ENCODE measurements at regions not wholly inside any gene's neighbourhood (a gene's known extent, or its start where the extent isn't known, plus 50 kb on each side); places are given as distances from the start of the nearest gene placed in this dataset.

DNA sequence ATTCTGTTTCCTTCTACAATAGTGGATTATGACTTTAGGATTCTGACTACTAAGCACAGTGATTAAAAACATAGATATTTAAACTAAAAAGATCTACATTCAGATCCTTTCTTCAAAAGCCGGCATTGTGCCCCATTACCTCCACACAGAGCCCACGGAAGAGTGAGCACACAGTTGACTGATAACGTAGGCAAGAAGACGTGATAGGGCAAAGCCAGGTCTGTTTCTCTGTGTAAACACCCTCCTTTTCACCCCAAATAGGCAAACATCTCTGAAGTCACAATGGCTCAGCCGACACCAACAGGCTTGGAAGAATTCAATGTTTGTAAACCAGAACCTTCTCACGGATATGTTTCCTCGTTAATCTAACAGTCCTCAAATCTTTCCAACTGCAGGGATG is 302.9 kb downstream of the CMPK2 start:
- peaks cover 13% of the 10 kb centered on the region for H3K4me1 Mint-ChIP-seq
- no peak overlapping the region for H3K4me3 Mint-ChIP-seq
- no peaks in the 10 kb centered on the region for H3K9me3 Mint-ChIP-seq
- TF ChIP-seq, protein P1, sequence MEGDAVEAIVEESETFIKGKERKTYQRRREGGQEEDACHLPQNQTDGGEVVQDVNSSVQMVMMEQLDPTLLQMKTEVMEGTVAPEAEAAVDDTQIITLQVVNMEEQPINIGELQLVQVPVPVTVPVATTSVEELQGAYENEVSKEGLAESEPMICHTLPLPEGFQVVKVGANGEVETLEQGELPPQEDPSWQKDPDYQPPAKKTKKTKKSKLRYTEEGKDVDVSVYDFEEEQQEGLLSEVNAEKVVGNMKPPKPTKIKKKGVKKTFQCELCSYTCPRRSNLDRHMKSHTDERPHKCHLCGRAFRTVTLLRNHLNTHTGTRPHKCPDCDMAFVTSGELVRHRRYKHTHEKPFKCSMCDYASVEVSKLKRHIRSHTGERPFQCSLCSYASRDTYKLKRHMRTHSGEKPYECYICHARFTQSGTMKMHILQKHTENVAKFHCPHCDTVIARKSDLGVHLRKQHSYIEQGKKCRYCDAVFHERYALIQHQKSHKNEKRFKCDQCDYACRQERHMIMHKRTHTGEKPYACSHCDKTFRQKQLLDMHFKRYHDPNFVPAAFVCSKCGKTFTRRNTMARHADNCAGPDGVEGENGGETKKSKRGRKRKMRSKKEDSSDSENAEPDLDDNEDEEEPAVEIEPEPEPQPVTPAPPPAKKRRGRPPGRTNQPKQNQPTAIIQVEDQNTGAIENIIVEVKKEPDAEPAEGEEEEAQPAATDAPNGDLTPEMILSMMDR (IDR thresholded peaks at IDR 0.05), result no peak
- no peaks in the 10 kb centered on the region for H3K36me3 Mint-ChIP-seq (ENCODE audit: low read depth)
- no peak for DNase-seq
- peaks cover 3% of the 10 kb centered on the region for H3K27me3 Mint-ChIP-seq (ENCODE audit: low read depth, poor library complexity)
- peak overlapping the region; percentile 56 for H3K27ac Mint-ChIP-seq

DNA sequence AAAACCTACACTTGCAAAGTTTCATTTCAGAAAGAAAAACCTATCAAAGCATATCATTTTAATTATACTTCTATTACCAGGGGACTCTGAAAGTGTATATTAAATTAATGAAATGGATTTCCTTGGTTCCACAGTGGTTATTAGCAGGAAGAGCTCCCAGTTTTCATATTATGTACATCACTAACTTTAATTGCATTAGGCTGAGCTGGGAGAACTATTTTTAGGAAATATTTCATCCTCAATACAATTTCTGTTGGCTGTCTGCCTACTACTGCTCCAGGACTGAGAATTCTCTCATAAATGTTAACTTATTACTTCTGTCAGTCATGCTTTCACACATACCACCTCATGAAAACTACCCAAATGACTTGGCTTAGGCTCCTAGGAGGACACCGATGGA is 301.4 kb downstream of the CMPK2 start:
- no peak overlapping the region for H3K4me3 Mint-ChIP-seq
- H3K27ac Mint-ChIP-seq, result no peak overlapping the region
- H3K4me1 Mint-ChIP-seq, result peaks cover 13% of the 10 kb centered on the region
- TF ChIP-seq, protein P1 (IDR thresholded peaks at IDR 0.05), result no peak
- DNase-seq, result no peak
- peaks cover 3% of the 10 kb centered on the region for H3K27me3 Mint-ChIP-seq (ENCODE audit: low read depth, poor library complexity)
- no peaks in the 10 kb centered on the region for H3K36me3 Mint-ChIP-seq (ENCODE audit: low read depth)
- H3K9me3 Mint-ChIP-seq, result no peaks in the 10 kb centered on the region

DNA sequence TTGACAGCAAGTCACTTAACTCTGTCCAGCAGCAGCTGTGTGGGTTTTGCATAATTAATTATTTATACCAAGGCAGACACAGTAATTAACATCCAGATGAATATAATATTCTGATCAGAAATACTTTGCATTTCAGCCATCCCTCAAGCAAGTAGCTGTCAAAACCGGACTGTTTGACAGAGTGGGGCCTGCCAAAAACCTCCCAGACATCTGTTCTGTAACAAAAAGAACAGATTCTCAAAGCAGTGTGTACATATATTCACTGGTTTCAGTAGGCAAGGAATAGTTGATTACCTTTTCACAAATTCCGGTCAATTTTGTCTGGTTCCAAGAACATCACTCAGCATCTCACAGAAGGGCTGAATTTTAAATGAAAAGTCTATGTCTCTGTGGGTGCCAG is 291.6 kb downstream of the CMPK2 start:
- Mint-ChIP-seq H3K27me3 (ENCODE audit: low read depth, poor library complexity) (peaks cover 4% of the 10 kb centered on the region), H3K36me3 (ENCODE audit: low read depth) (no peaks in the 10 kb centered on the region), H3K4me3 (no peak overlapping the region), H3K9me3 (no peaks in the 10 kb centered on the region), H3K27ac (no peak overlapping the region), H3K4me1 (no peaks in the 10 kb centered on the region)
- TF ChIP-seq, protein P1 (IDR thresholded peaks at IDR 0.05), result no peak
- no peak for DNase-seq

DNA sequence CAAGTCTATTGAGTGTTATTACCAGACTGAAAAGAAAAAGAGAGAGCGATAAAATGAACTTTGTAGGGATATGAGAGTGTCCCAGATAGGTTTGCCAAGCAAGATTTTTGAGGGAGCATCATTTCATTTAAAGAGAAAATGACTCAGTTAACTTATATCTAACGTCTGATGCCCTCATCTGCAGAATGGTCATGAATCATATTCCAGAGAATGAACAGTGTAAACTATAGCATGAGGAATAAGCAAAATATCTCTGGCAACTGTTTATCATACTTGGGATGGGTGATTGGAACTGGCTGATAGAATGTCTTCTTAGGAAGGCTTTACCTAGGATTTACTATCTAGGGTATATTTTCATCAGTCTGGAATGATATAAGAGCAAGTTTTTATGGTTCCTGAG is 289.4 kb downstream of the CMPK2 start:
- H3K27me3 Mint-ChIP-seq (ENCODE audit: low read depth, poor library complexity), result peaks cover 4% of the 10 kb centered on the region
- H3K36me3 Mint-ChIP-seq (ENCODE audit: low read depth), result no peaks in the 10 kb centered on the region

DNA sequence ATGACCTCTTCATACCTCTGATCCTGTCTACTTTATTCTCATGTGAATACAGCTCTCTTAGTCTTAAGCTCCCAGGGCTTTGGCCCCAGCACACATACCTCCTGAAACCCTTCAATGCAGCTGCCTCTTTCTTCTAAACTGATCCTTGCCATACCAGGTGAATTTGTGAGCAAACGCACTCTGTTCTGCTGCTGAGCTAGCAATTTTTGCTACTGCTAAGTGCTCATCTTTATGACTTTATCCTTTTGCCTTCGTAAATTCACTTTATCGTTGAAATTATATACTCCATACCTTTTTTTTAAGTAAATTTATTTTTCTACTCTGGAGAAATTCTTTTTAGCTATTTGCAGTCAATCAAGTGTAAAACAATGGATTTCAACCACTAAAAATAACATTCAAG is 287.7 kb downstream of the CMPK2 start:
- Mint-ChIP-seq H3K36me3 (ENCODE audit: low read depth) (no peaks in the 10 kb centered on the region), H3K27me3 (ENCODE audit: low read depth, poor library complexity) (peaks cover 4% of the 10 kb centered on the region)

More for the DNA sequence above, 289.4 kb downstream of the CMPK2 start:
- no peak overlapping the region for H3K4me3 Mint-ChIP-seq
- TF ChIP-seq, protein P1 (IDR thresholded peaks at IDR 0.05), result no peak
- DNase-seq, result no peak
- no peak overlapping the region for H3K27ac Mint-ChIP-seq
- H3K4me1 Mint-ChIP-seq, result no peaks in the 10 kb centered on the region
- no peaks in the 10 kb centered on the region for H3K9me3 Mint-ChIP-seq

DNA sequence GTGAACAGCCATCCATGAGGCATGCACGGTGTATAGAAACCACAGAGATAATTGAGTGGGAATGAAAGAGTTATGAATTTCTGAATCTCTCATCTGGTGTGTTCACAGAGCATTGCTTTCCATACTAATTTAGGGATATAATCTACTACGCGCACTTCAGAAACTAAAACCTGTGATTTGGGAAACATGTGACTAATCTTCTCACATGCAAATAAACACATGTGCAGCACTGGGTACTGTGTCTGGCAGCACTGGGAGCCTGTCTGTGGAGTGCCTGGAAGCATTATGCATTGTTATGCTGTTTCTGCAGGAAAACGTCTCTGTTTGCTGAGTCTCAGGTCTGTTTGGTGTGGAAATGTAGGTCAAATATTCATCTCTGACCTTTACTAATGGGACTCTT is 287.3 kb downstream of the CMPK2 start:
- TF ChIP-seq, protein P1 (IDR thresholded peaks at IDR 0.05), result no peak

More for the DNA sequence above, 287.7 kb downstream of the CMPK2 start:
- Mint-ChIP-seq H3K4me3 (no peak overlapping the region), H3K4me1 (no peaks in the 10 kb centered on the region), H3K27ac (no peak overlapping the region), H3K9me3 (no peaks in the 10 kb centered on the region)
- TF ChIP-seq, protein P1 (IDR thresholded peaks at IDR 0.05), result no peak
- no peak for DNase-seq

More for the DNA sequence above, 287.3 kb downstream of the CMPK2 start:
- Mint-ChIP-seq H3K27me3 (ENCODE audit: low read depth, poor library complexity) (peaks cover 6% of the 10 kb centered on the region), H3K4me1 (no peaks in the 10 kb centered on the region), H3K4me3 (no peak overlapping the region), H3K36me3 (ENCODE audit: low read depth) (no peaks in the 10 kb centered on the region), H3K27ac (no peak overlapping the region), H3K9me3 (no peaks in the 10 kb centered on the region)
- no peak for DNase-seq
